SIG-M5 treated with dmso at 0.1 percent for 504 hours (cell line): ENCODE measurements at regions not wholly inside any gene's neighbourhood (a gene's known extent, or its start where the extent isn't known, plus 50 kb on each side); places are given as distances from the start of the nearest gene placed in this dataset.

Source experiments
- DNase-seq: peaks from one replicate; lab custom pipeline; 2025; ENCODE audit not compliant: unreplicated experiment; lab: John Stamatoyannopoulos, UW

- DNase-seq, result peak; percentile 24
Measured at GRCh38 chr16:55115506-55115905, 184.8 kb downstream of the IRX5 start.

- DNase-seq, result no peak
Measured at GRCh38 chr16:55116165-55116920, 185.7 kb downstream of the IRX5 start.

- no peak for DNase-seq
Measured at GRCh38 chr16:55118701-55119260, 188.1 kb downstream of the IRX5 start.

- no peak for DNase-seq
Measured at GRCh38 chr16:55120408-55120807, 189.7 kb downstream of the IRX5 start.

GRCh38 chr16:55120826-55121225, 190.2 kb downstream of the IRX5 start:
- no peak for DNase-seq

GRCh38 chr16:55123652-55124051, 193.0 kb downstream of the IRX5 start:
- no peak for DNase-seq

GRCh38 chr16:55125818-55126385, 195.2 kb downstream of the IRX5 start:
- DNase-seq, result no peak

- DNase-seq, result no peak
Measured at GRCh38 chr16:55126456-55126855, 195.8 kb downstream of the IRX5 start.

- DNase-seq, result no peak
Measured at GRCh38 chr16:55130456-55130855, 193.5 kb upstream of the IRX6 start.

- no peak for DNase-seq
Measured at GRCh38 chr16:55130911-55131310, 193.1 kb upstream of the IRX6 start.

- no peak for DNase-seq
Measured at GRCh38 chr16:55133654-55134053, 190.3 kb upstream of the IRX6 start.

- DNase-seq, result no peak
Measured at GRCh38 chr16:55136356-55137150, 187.4 kb upstream of the IRX6 start.

GRCh38 chr16:55138298-55138697, 185.7 kb upstream of the IRX6 start:
- DNase-seq, result no peak

GRCh38 chr16:55142405-55142804, 181.6 kb upstream of the IRX6 start:
- DNase-seq, result no peak

- no peak for DNase-seq
Measured at GRCh38 chr16:55144651-55145050, 179.4 kb upstream of the IRX6 start.

GRCh38 chr16:55145771-55146603, 178.0 kb upstream of the IRX6 start:
- DNase-seq, result no peak

GRCh38 chr16:55146966-55147365, 177.0 kb upstream of the IRX6 start:
- DNase-seq, result no peak

GRCh38 chr16:55147396-55147795, 176.6 kb upstream of the IRX6 start:
- DNase-seq, result no peak

- DNase-seq, result no peak
Measured at GRCh38 chr16:55149622-55150021, 174.4 kb upstream of the IRX6 start.

GRCh38 chr16:55151561-55152305, 172.3 kb upstream of the IRX6 start:
- no peak for DNase-seq
